Naive thymus-derived CD4-positive, alpha-beta T cell (primary cell): ENCODE measurements at regions not wholly inside any gene's neighbourhood (a gene's known extent, or its start where the extent isn't known, plus 50 kb on each side); places are given as distances from the start of the nearest gene placed in this dataset.
"Not testable (repeated sequence)": the region's sequence is repeated elsewhere in the genome, so short reads cannot be mapped to it uniquely, and the experiment has no call there.

Experiments used
- ATAC-seq: fragments of 150-1000 bp; cut with Tn5 transposase; 2 replicates; pipeline ENCODE4 v1.10.0; 2021; ENCODE audit warnings: mild to moderate bottlenecking, moderate library complexity
- CTCF ChIA-PET: fragments of 350-600 bp; sonication (Branson Sonifier 250); formaldehyde crosslinking; loops from one replicate; lab custom pipeline; 2021; ENCODE audit warnings: antibody characterized with exemption; lab: Charles Lee
- POLR2A ChIA-PET: fragments of 350-600 bp; sonication (Branson Sonifier 250); formaldehyde crosslinking; loops from one replicate; lab custom pipeline; 2021; ENCODE audit warnings: antibody characterized with exemption, inconsistent platforms; lab: Charles Lee
- DNase-seq, 9 donors: peaks; one replicate each; pipeline versions ENCODE4 v3.0.0 to v3.0.0-alpha.2; 2020 to 2022; ENCODE audit warnings: mixed read lengths in 1 of 9
- H3K27ac ChIP-seq: one replicate; pipeline ENCODE4 v1.7.0; 2013; ENCODE audit warnings: mild to moderate bottlenecking, low read depth, low read length, moderate library complexity
- H3K27me3 ChIP-seq, 2 donors: one replicate each; pipeline ENCODE4 v1.7.0; 2013; ENCODE audit warnings: low read length in 2 of 2, mild to moderate bottlenecking in 2 of 2, moderate library complexity in 2 of 2; ENCODE audit not compliant: control insufficient read depth in 2 of 2, insufficient read depth in 2 of 2
- H3K36me3 ChIP-seq, 3 experiments: 1 replicate in 2 of 3; 2 replicates in 1 of 3; pipeline ENCODE4 v1.7.0; 2013; ENCODE audit warnings: low read length in 3 of 3, mild to moderate bottlenecking in 3 of 3, moderate library complexity in 1 of 3; ENCODE audit not compliant: insufficient read depth in 3 of 3, control insufficient read depth in 2 of 3
- H3K4me1 ChIP-seq, 2 donors: one replicate each; pipeline ENCODE4 v1.7.0; 2013; ENCODE audit warnings: low read length in 2 of 2, mild to moderate bottlenecking in 2 of 2, moderate library complexity in 1 of 2; ENCODE audit not compliant: control insufficient read depth in 2 of 2, insufficient read depth in 2 of 2
- H3K4me3 ChIP-seq: 2 replicates; pipeline ENCODE4 v1.7.0; 2013; ENCODE audit warnings: mild to moderate bottlenecking, low read length
- H3K9me3 ChIP-seq, 3 experiments: 1 replicate in 2 of 3; 2 replicates in 1 of 3; pipeline ENCODE4 v1.7.0; 2013; ENCODE audit warnings: low read length in 3 of 3; ENCODE audit not compliant: control insufficient read depth in 2 of 3
- H3K27ac Mint-ChIP-seq, 9 donors: one replicate each; pipeline ENCODE4 v1.8.0; 2020 to 2022; ENCODE audit warnings: mixed read lengths in 9 of 9, mild to moderate bottlenecking in 8 of 9, moderate library complexity in 5 of 9, inconsistent platforms in 2 of 9
- H3K27me3 Mint-ChIP-seq, 5 donors: one replicate each; pipeline ENCODE4 v1.8.0; 2021 to 2022; ENCODE audit warnings: mixed read lengths in 5 of 5, mild to moderate bottlenecking in 1 of 5
- H3K36me3 Mint-ChIP-seq, 5 donors: one replicate each; pipeline ENCODE4 v1.8.0; 2020 to 2022; ENCODE audit warnings: mixed read lengths in 5 of 5, mild to moderate bottlenecking in 3 of 5, inconsistent platforms in 1 of 5
- H3K4me1 Mint-ChIP-seq, 7 donors: one replicate each; pipeline ENCODE4 v1.8.0; 2020 to 2022; ENCODE audit warnings: mixed read lengths in 7 of 7, mild to moderate bottlenecking in 3 of 7, inconsistent platforms in 1 of 7
- H3K4me3 Mint-ChIP-seq, 10 donors: one replicate each; pipeline ENCODE4 v1.8.0; 2020 to 2022; ENCODE audit warnings: mild to moderate bottlenecking in 10 of 10, mixed read lengths in 10 of 10, moderate library complexity in 6 of 10, inconsistent platforms in 2 of 10
- H3K9me3 Mint-ChIP-seq, 11 donors: one replicate each; pipeline ENCODE4 v1.8.0; 2020 to 2022; ENCODE audit warnings: mixed read lengths in 11 of 11, mild to moderate bottlenecking in 4 of 11, inconsistent platforms in 1 of 11, moderate library complexity in 1 of 11
- intact Hi-C, 2 donors: fragments of 100-400 bp; cut with micrococcal nuclease; formaldehyde crosslinking; loops; one replicate each; pipeline ENCODE4 v1.15.1; 2023

- H3K9me3 ChIP-seq: no peaks in the 10 kb centered on the region
- no peaks in the 10 kb centered on the region for H3K4me1 Mint-ChIP-seq
- intact Hi-C loops: no loop called here
- H3K4me1 ChIP-seq: no peaks in the 10 kb centered on the region
- no peak overlapping the region for H3K4me3 Mint-ChIP-seq
- no peaks in the 10 kb centered on the region for H3K27me3 Mint-ChIP-seq
- no peak overlapping the region for H3K27ac Mint-ChIP-seq
- H3K4me3 ChIP-seq: no peak overlapping the region
- no peaks in the 10 kb centered on the region for H3K36me3 Mint-ChIP-seq
- CTCF ChIA-PET: no interaction called here
- H3K27ac ChIP-seq: no peak overlapping the region
- peaks cover 0 to 5% (median 0%) of the 10 kb centered on the region in 11 donors for H3K9me3 Mint-ChIP-seq
- H3K27me3 ChIP-seq: no peaks in the 10 kb centered on the region
- POLR2A ChIA-PET: no interaction called here
- ATAC-seq (no peak), DNase-seq (no peak)
- no peaks in the 10 kb centered on the region for H3K36me3 ChIP-seq
These were observed 196.6 kb upstream of the TMEM196 start for GRCh38 chr7:19969859-19970493.

- Mint-ChIP-seq H3K27me3 (no peaks in the 10 kb centered on the region), H3K27ac (no peak overlapping the region), H3K36me3 (no peaks in the 10 kb centered on the region), H3K4me3 (no peak overlapping the region), H3K9me3 (no peaks in the 10 kb centered on the region), H3K4me1 (no peaks in the 10 kb centered on the region)
- DNase-seq: no peak
- Histone ChIP-seq H3K27ac (no peak overlapping the region), H3K9me3 (no peaks in the 10 kb centered on the region), H3K4me1 (no peaks in the 10 kb centered on the region), H3K4me3 (no peak overlapping the region), H3K27me3 (no peaks in the 10 kb centered on the region), H3K36me3 (no peaks in the 10 kb centered on the region)
- ChIA-PET CTCF (no interaction called here), POLR2A (no interaction called here)
- no peak for ATAC-seq
- intact Hi-C loops: no loop called here
These were observed 190.8 kb upstream of the TMEM196 start for GRCh38 chr7:19964246-19964645.

- Histone ChIP-seq H3K9me3 (no peaks in the 10 kb centered on the region), H3K27ac (no peak overlapping the region), H3K36me3 (no peaks in the 10 kb centered on the region), H3K27me3 (no peaks in the 10 kb centered on the region), H3K4me3 (no peak overlapping the region), H3K4me1 (no peaks in the 10 kb centered on the region)
- CTCF ChIA-PET: no interaction called here
- H3K4me1 Mint-ChIP-seq: no peaks in the 10 kb centered on the region
- no peaks in the 10 kb centered on the region for H3K27me3 Mint-ChIP-seq
- intact Hi-C loops: no loop called here
- H3K36me3 Mint-ChIP-seq: no peaks in the 10 kb centered on the region
- no peak for DNase-seq
- no peak overlapping the region for H3K27ac Mint-ChIP-seq
- H3K9me3 Mint-ChIP-seq: no peaks in the 10 kb centered on the region
- POLR2A ChIA-PET: no interaction called here
- no peak overlapping the region for H3K4me3 Mint-ChIP-seq
- ATAC-seq: no peak
These were observed 190.3 kb upstream of the TMEM196 start for GRCh38 chr7:19963695-19964094.

- intact Hi-C loops: no loop called here
- no peaks in the 10 kb centered on the region for H3K36me3 Mint-ChIP-seq
- ChIA-PET CTCF (no interaction called here), POLR2A (no interaction called here)
- ATAC-seq: peak; percentile 22
- Histone ChIP-seq H3K36me3 (no peaks in the 10 kb centered on the region), H3K4me1 (no peaks in the 10 kb centered on the region), H3K27ac (no peak overlapping the region), H3K9me3 (peaks cover 0 to 3% (median 0%) of the 10 kb centered on the region in 3 experiments), H3K4me3 (no peak overlapping the region), H3K27me3 (no peaks in the 10 kb centered on the region)
- H3K27ac Mint-ChIP-seq: no peak overlapping the region
- no peak overlapping the region for H3K4me3 Mint-ChIP-seq
- H3K27me3 Mint-ChIP-seq: no peaks in the 10 kb centered on the region
- H3K4me1 Mint-ChIP-seq: no peaks in the 10 kb centered on the region
- peaks cover 0 to 6% (median under 1%) of the 10 kb centered on the region in 11 donors for H3K9me3 Mint-ChIP-seq
- DNase-seq: no peak
These were observed 185.0 kb upstream of the TMEM196 start for GRCh38 chr7:19958309-19958896.

- H3K36me3 ChIP-seq: no peaks in the 10 kb centered on the region
- Mint-ChIP-seq H3K27ac (no peak overlapping the region), H3K36me3 (no peaks in the 10 kb centered on the region), H3K4me3 (no peak overlapping the region), H3K27me3 (no peaks in the 10 kb centered on the region), H3K9me3 (peaks cover 0 to 9% (median 3%) of the 10 kb centered on the region in 11 donors), H3K4me1 (no peaks in the 10 kb centered on the region)
- H3K4me1 ChIP-seq: no peaks in the 10 kb centered on the region
- no peaks in the 10 kb centered on the region for H3K27me3 ChIP-seq
- intact Hi-C loops: no loop called here
- POLR2A ChIA-PET: no interaction called here
- H3K9me3 ChIP-seq: peaks cover 0 to 3% (median 0%) of the 10 kb centered on the region in 3 experiments
- no peak overlapping the region for H3K4me3 ChIP-seq
- H3K27ac ChIP-seq: no peak overlapping the region
- CTCF ChIA-PET: no interaction called here
- ATAC-seq (no peak), DNase-seq (no peak)
These were observed 184.2 kb upstream of the TMEM196 start for GRCh38 chr7:19957664-19958063.

GRCh38 chr7:19954166-19954565, 180.7 kb upstream of the TMEM196 start:
- ATAC-seq, H3K4me1 Mint-ChIP-seq, intact Hi-C loops: not testable (repeated sequence)

GRCh38 chr7:19953411-19953810, 180.0 kb upstream of the TMEM196 start:
- POLR2A ChIA-PET, DNase-seq, H3K27me3 ChIP-seq, H3K4me3 ChIP-seq, intact Hi-C loops, H3K36me3 ChIP-seq, ATAC-seq, H3K27ac Mint-ChIP-seq, H3K4me3 Mint-ChIP-seq, H3K4me1 ChIP-seq, H3K27me3 Mint-ChIP-seq, H3K27ac ChIP-seq, H3K4me1 Mint-ChIP-seq, H3K36me3 Mint-ChIP-seq, CTCF ChIA-PET, H3K9me3 ChIP-seq: not testable (repeated sequence)
- H3K9me3 Mint-ChIP-seq: peaks cover 7 to 28% (median 19%) of the 10 kb centered on the region in 11 donors

More at GRCh38 chr7:19954166-19954565, 180.7 kb upstream of the TMEM196 start:
- H3K36me3 ChIP-seq, H3K4me3 ChIP-seq, POLR2A ChIA-PET, H3K27me3 ChIP-seq, CTCF ChIA-PET, H3K4me1 ChIP-seq, H3K27ac Mint-ChIP-seq, H3K27ac ChIP-seq, DNase-seq, H3K36me3 Mint-ChIP-seq, H3K4me3 Mint-ChIP-seq, H3K9me3 ChIP-seq, H3K27me3 Mint-ChIP-seq: not testable (repeated sequence)
- peaks cover 7 to 25% (median 17%) of the 10 kb centered on the region in 11 donors for H3K9me3 Mint-ChIP-seq
